Upper lobe of left lung (tissue), 6 donors: ENCODE measurements at regions not wholly inside any gene's neighbourhood (a gene's known extent, or its start where the extent isn't known, plus 50 kb on each side); places are given as distances from the start of the nearest gene placed in this dataset.
"Not testable (repeated sequence)": the region's sequence is repeated elsewhere in the genome, so short reads cannot be mapped to it uniquely, and the experiment has no call there.

Experiments
- ATAC-seq, 2 donors: fragments of 200-7000 bp; cut with Tn5 transposase; one replicate each; pipeline ENCODE4 v1.9.1; 2022; ENCODE audit warnings: mild to moderate bottlenecking in 2 of 2, moderate library complexity in 2 of 2; ENCODE audit not compliant: low FRiP score in 2 of 2
- DNase-seq, 2 donors: peaks; one replicate each; pipeline ENCODE4 v3.0.0-alpha.2; 2019 to 2020
- H3K27ac ChIP-seq, 4 donors: fragments of 200-600 bp; sonication (generic); one replicate each; pipeline ENCODE4 v1.5.1; 2016 to 2019
- H3K27me3 ChIP-seq, 4 donors: fragments of 200-600 bp; sonication (generic); one replicate each; pipeline ENCODE4 v1.5.1; 2017 to 2019
- H3K36me3 ChIP-seq, 4 donors: fragments of 200-600 bp; sonication (generic); one replicate each; pipeline ENCODE4 v1.5.1; 2016 to 2019
- H3K4me1 ChIP-seq, 4 donors: fragments of 200-600 bp; sonication (generic); one replicate each; pipeline ENCODE4 v1.5.1; 2018 to 2019
- H3K4me3 ChIP-seq, 4 donors: fragments of 200-600 bp; sonication (generic); one replicate each; pipeline ENCODE4 v1.5.1; 2017 to 2019; ENCODE audit warnings: mild to moderate bottlenecking in 2 of 4, moderate library complexity in 1 of 4
- H3K9me3 ChIP-seq, 4 donors: fragments of 200-600 bp; sonication (generic); one replicate each; pipeline ENCODE4 v1.5.1; 2018 to 2019
- CTCF ChIP-seq, 6 experiments: fragments of 450-650 bp in 4 of 6; fragments of 200-600 bp in 2 of 6; sonication (generic) in 2 of 6; IDR thresholded peaks; one replicate each; pipeline ENCODE4 v1.5.1; 2016 to 2019; ENCODE audit warnings: antibody characterized with exemption in 6 of 6
- EP300 ChIP-seq, 4 donors: sonication (generic); formaldehyde crosslinking; IDR thresholded peaks; one replicate each; pipeline ENCODE4 v1.5.1; 2017; ENCODE audit warnings: antibody characterized with exemption in 4 of 4, control low read depth in 2 of 4
- POLR2A ChIP-seq, 4 donors: fragments of 450-650 bp; IDR thresholded peaks; one replicate each; pipeline ENCODE4 v1.5.1; 2016 to 2017; ENCODE audit warnings: antibody characterized with exemption in 4 of 4, mild to moderate bottlenecking in 2 of 4
- POLR2AphosphoS5 ChIP-seq, 2 donors: sonication (generic); formaldehyde crosslinking; IDR thresholded peaks; one replicate each; pipeline ENCODE4 v1.5.1; 2017; ENCODE audit warnings: antibody characterized with exemption in 2 of 2
- WGBS, 2 donors: methylation state at CpG; one replicate each; pipeline ENCODE4 v1.1.5; 2017 to 2018; 5-methylcytosine and 5-hydroxymethylcytosine counted together
- donor health status: DM: no; HTN: no; CAD: no; lungs with moderate emphysema.
- donor health status: DM: no; HTN: yes; CAD: no; lungs with severe emphysema.

DNA sequence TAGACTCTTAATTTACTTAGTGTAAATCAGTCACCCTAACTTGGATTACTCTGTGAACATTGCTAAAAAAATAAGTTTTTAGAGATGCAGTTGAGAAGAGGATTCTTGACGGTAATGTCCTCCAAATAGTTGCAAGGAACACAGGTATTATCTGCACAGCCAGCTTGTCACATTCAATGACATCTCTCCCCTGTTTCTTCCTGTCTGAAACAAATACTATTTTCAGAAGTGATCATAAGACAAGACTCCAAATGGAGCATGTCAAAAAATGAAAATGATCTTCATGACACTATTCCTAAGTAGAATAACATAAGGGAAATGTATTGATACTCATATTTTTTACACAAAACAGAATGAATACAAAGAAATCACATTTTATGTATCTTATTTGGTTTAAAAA, 227.9 kb upstream of the CHD1 start:
- H3K4me3 ChIP-seq: no peak overlapping the region
- ATAC-seq: no peak
- no peaks in the 10 kb centered on the region for H3K4me1 ChIP-seq
- TF ChIP-seq POLR2A (IDR thresholded peaks at IDR 0.05): no peak
- TF ChIP-seq EP300 (IDR thresholded peaks at IDR 0.05): no peak
- no peak for TF ChIP-seq POLR2AphosphoS5 (IDR thresholded peaks at IDR 0.05)
- TF ChIP-seq CTCF (IDR thresholded peaks at IDR 0.05): no peak
- no peak overlapping the region for H3K27ac ChIP-seq
- WGBS, 2 donors: 76 to 77% methylated on average over 1 of the region's 1 CpG
- H3K36me3 ChIP-seq: no peaks in the 10 kb centered on the region
- no peaks in the 10 kb centered on the region for H3K27me3 ChIP-seq
- no peak for DNase-seq
- no peaks in the 10 kb centered on the region for H3K9me3 ChIP-seq

- H3K36me3 ChIP-seq, DNase-seq, ATAC-seq, H3K27ac ChIP-seq, H3K4me3 ChIP-seq, H3K4me1 ChIP-seq, H3K27me3 ChIP-seq: not testable (repeated sequence)
- H3K9me3 ChIP-seq: peaks cover 0 to 18% (median 8%) of the 10 kb centered on the region in 4 donors
- 69 to 79% methylated on average over 1 of the region's 1 CpG for WGBS, 2 donors
These were observed 214.5 kb upstream of the CHD1 start for GRCh38 chr5:99143283-99143795.

DNA sequence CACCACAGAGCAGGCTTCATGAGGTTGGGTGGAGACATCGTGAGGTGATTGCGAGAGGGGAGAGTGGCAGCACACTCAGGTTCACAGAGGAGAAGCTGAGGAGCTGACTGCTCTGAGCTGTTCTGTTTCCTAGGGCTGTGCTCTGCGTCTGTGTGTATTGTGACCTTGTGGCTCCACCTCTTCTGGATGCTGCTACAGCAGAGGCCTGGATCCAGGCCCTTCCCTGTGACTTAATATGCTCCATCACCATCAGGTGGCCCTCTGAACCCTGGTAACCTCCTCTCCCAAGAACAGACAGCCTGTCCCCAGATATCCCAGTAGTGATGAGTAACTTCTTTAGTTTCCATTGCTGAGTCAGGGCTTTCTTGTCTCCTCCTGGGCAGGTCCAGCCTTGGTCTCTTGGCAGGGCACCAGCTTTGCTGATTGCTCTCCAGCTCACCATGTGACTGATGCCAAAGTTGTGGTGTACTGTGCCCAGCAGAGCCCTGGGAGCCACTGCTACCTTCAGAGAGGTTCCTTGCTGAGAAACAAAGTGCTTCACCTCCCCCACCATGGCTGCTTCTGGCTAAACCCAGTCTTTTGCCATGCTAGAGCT, 212.8 kb upstream of the CHD1 start:
- H3K36me3 ChIP-seq: no peaks in the 10 kb centered on the region
- peaks cover 0 to 18% (median 8%) of the 10 kb centered on the region in 4 donors for H3K9me3 ChIP-seq
- no peaks in the 10 kb centered on the region for H3K27me3 ChIP-seq
- DNase-seq: no peak
- H3K4me3 ChIP-seq: no peak overlapping the region
- H3K4me1 ChIP-seq: no peaks in the 10 kb centered on the region
- WGBS, 2 donors: 90 to 92% methylated on average over 3 of the region's 3 CpGs
- H3K27ac ChIP-seq: no peak overlapping the region
- no peak for TF ChIP-seq EP300 (IDR thresholded peaks at IDR 0.05)
- no peak for TF ChIP-seq POLR2AphosphoS5 (IDR thresholded peaks at IDR 0.05)
- TF ChIP-seq CTCF (IDR thresholded peaks at IDR 0.05): no peak
- TF ChIP-seq POLR2A (IDR thresholded peaks at IDR 0.05): no peak
- ATAC-seq: no peak

DNA sequence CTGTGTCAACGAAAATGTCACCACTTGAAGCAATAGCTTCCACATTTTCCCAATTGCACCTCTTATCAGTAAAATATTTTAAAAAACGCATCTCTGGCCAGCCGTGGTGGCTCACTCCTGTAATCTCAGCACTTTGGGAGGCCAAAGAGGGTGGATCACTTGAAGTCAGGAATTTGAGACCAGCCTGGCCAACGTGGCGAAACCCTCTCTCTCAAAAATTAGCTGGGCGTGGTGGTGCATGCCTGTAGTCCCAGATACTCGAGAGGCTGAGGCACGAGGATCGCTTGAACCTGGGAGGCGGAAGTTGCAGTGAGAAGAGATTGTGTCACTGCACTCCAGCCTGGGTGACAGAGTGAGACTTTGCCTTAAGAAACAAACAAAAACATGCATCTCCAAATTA, 210.1 kb upstream of the CHD1 start:
- no peak for TF ChIP-seq CTCF (IDR thresholded peaks at IDR 0.05)
- TF ChIP-seq POLR2AphosphoS5 (IDR thresholded peaks at IDR 0.05): no peak
- TF ChIP-seq EP300 (IDR thresholded peaks at IDR 0.05): no peak
- TF ChIP-seq POLR2A (IDR thresholded peaks at IDR 0.05): no peak
- no peak overlapping the region for H3K27ac ChIP-seq
- H3K9me3 ChIP-seq: peaks cover 0 to 8% (median 5%) of the 10 kb centered on the region in 4 donors
- DNase-seq: no peak
- H3K4me1 ChIP-seq: no peaks in the 10 kb centered on the region
- 82% methylated on average over 10 of the region's 10 CpGs for WGBS, 2 donors
- no peaks in the 10 kb centered on the region for H3K27me3 ChIP-seq
- ATAC-seq: no peak
- H3K36me3 ChIP-seq: no peaks in the 10 kb centered on the region
- no peak overlapping the region for H3K4me3 ChIP-seq

DNA sequence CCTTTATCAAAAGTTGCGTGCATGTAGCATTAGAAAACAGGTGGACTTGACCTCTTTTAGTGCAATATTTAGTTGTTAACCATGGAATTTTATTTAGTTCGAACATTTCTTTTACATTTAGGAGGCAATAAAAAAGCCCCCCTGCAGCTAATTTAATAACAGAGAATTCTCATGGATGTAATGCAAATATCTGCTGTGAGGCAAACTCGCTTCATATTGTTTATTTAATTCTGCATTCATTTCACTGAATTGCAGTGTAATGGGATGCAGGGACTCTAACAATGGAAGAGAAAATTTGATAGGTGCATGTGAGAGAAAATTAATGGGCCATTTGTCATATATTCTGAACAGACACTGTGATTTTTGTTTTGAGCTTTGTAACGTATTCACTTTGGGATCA, 205.1 kb upstream of the CHD1 start:
- DNase-seq (no peak), ATAC-seq (no peak)
- Histone ChIP-seq H3K27me3 (no peaks in the 10 kb centered on the region), H3K4me3 (no peak overlapping the region), H3K36me3 (no peaks in the 10 kb centered on the region), H3K27ac (no peak overlapping the region), H3K9me3 (no peaks in the 10 kb centered on the region), H3K4me1 (no peaks in the 10 kb centered on the region)
- TF ChIP-seq POLR2A (IDR thresholded peaks at IDR 0.05): no peak
- TF ChIP-seq POLR2AphosphoS5 (IDR thresholded peaks at IDR 0.05): no peak
- TF ChIP-seq CTCF (IDR thresholded peaks at IDR 0.05): no peak
- no peak for TF ChIP-seq EP300 (IDR thresholded peaks at IDR 0.05)
- 78 to 87% methylated on average over 4 of the region's 4 CpGs for WGBS, 2 donors
